Neural cell (in vitro differentiated cells): ENCODE measurements at regions not wholly inside any gene's neighbourhood (a gene's known extent, or its start where the extent isn't known, plus 50 kb on each side); places are given as distances from the start of the nearest gene placed in this dataset.

Experiments used
- H2AFZ ChIP-seq: fragments of 200-600, 300-800 bp; sonication (generic), shearing (Covaris generic); 2 replicates; pipeline ENCODE4 v1.6.0; 2014; ENCODE audit warnings: low read depth, mild to moderate bottlenecking, antibody characterized with exemption, low read length, moderate library complexity
- H3F3A ChIP-seq: fragments of 200-600 bp; shearing (Covaris generic); 2 replicates; pipeline ENCODE4 v1.6.1; 2016; ENCODE audit warnings: mild to moderate bottlenecking, moderate library complexity, mixed read lengths, antibody characterized with exemption, low read length; ENCODE audit not compliant: insufficient read depth, poor library complexity, severe bottlenecking
- H3K27ac ChIP-seq: fragments of 200-600, 300-800 bp; sonication (generic), shearing (Covaris generic); 2 replicates; pipeline ENCODE4 v1.5.1; 2014; ENCODE audit warnings: mild to moderate bottlenecking, low read length, moderate library complexity
- H3K27me3 ChIP-seq: fragments of 300-800, 200-600 bp; sonication (generic), shearing (Covaris generic); 2 replicates; pipeline ENCODE4 v1.6.0; 2014; ENCODE audit warnings: mild to moderate bottlenecking, low read depth, low read length, moderate library complexity; ENCODE audit not compliant: insufficient read depth
- H3K36me3 ChIP-seq: fragments of 300-800, 200-600 bp; sonication (generic), shearing (Covaris generic); 2 replicates; pipeline ENCODE4 v1.5.1; 2014; ENCODE audit warnings: mild to moderate bottlenecking, antibody characterized with exemption, low read length, moderate library complexity; ENCODE audit not compliant: insufficient read depth
- H3K4me2 ChIP-seq: fragments of 300-800, 200-600 bp; sonication (generic), shearing (Covaris generic); 2 replicates; pipeline ENCODE4 v1.6.0; 2014; ENCODE audit warnings: mild to moderate bottlenecking, low read length
- H3K4me3 ChIP-seq: fragments of 300-800, 200-600 bp; sonication (generic), shearing (Covaris generic); 2 replicates; pipeline ENCODE4 v1.5.1; 2014; ENCODE audit warnings: mild to moderate bottlenecking, low read length, moderate library complexity
- H3K79me2 ChIP-seq: fragments of 200-600 bp; shearing (Covaris generic); replicated peaks from 2 replicates; pipeline ENCODE4 v1.6.0; 2014; ENCODE audit warnings: mild to moderate bottlenecking, low read length, moderate library complexity; ENCODE audit not compliant: insufficient read depth
- H3K9ac ChIP-seq: fragments of 300-800, 200-600 bp; sonication (generic), shearing (Covaris generic); 2 replicates; pipeline ENCODE4 v1.6.1; 2016; ENCODE audit warnings: mild to moderate bottlenecking, low read length, mixed read lengths
- H3K9me2 ChIP-seq: fragments of 200-600 bp; shearing (Covaris generic); 2 replicates; pipeline ENCODE4 v1.6.1; 2016; ENCODE audit warnings: mild to moderate bottlenecking, low read length, mixed read lengths; ENCODE audit not compliant: insufficient read depth
- H3K9me3 ChIP-seq: fragments of 200-600, 300-800 bp; sonication (generic), shearing (Covaris generic); 2 replicates; pipeline ENCODE4 v1.6.1; 2016; ENCODE audit warnings: mild to moderate bottlenecking, mixed run types, low read length, moderate library complexity, mixed read lengths
- H4K20me1 ChIP-seq: fragments of 200-600 bp; shearing (Covaris generic); 2 replicates; pipeline ENCODE4 v1.6.1; 2016; ENCODE audit warnings: mild to moderate bottlenecking, mixed run types; ENCODE audit not compliant: insufficient read depth
- EP300 ChIP-seq: fragments of 450-650 bp; conservative IDR thresholded peaks from 2 replicates; pipeline ENCODE4 v1.6.1; 2014; ENCODE audit warnings: antibody characterized with exemption, mild to moderate bottlenecking, moderate library complexity; ENCODE audit not compliant: poor library complexity, severe bottlenecking
- EZH2 ChIP-seq: fragments of 200-600, 300-800 bp; shearing (Covaris generic), sonication (generic); IDR thresholded peaks from 2 replicates; pipeline ENCODE4 v1.6.1; 2014; ENCODE audit warnings: antibody characterized with exemption, low read length, borderline replicate concordance, mild to moderate bottlenecking; ENCODE audit not compliant: insufficient read depth, poor library complexity, severe bottlenecking
- MXI1 ChIP-seq: fragments of 450-650 bp; conservative IDR thresholded peaks from 2 replicates; pipeline ENCODE4 v1.6.1; 2014; ENCODE audit warnings: antibody characterized with exemption, mild to moderate bottlenecking; ENCODE audit not compliant: poor library complexity, severe bottlenecking
- POLR2AphosphoS5 ChIP-seq: IDR thresholded peaks from 2 replicates; pipeline ENCODE4 v1.6.1; 2012
- RAD21 ChIP-seq: fragments of 450-650 bp; conservative IDR thresholded peaks from 2 replicates; pipeline ENCODE4 v1.6.1; 2014; ENCODE audit warnings: antibody characterized with exemption, mild to moderate bottlenecking, moderate library complexity
- REST ChIP-seq: IDR thresholded peaks from 2 replicates; pipeline ENCODE4 v1.6.1; 2012; ENCODE audit warnings: borderline replicate concordance
- SMC3 ChIP-seq: fragments of 450-650 bp; conservative IDR thresholded peaks from 2 replicates; pipeline ENCODE4 v1.6.1; 2014; ENCODE audit warnings: antibody characterized with exemption, mild to moderate bottlenecking, moderate library complexity; ENCODE audit not compliant: poor library complexity
- TAF1 ChIP-seq: IDR thresholded peaks from 2 replicates; pipeline ENCODE4 v1.6.1; 2012; ENCODE audit warnings: low read depth
- TF ChIP-seq, protein P1 (sequence below): fragments of 450-650 bp; IDR thresholded peaks from 2 replicates; pipeline ENCODE4 v1.5.1; 2014; ENCODE audit warnings: antibody characterized with exemption, mild to moderate bottlenecking, moderate library complexity; ENCODE audit not compliant: poor library complexity, severe bottlenecking

DNA sequence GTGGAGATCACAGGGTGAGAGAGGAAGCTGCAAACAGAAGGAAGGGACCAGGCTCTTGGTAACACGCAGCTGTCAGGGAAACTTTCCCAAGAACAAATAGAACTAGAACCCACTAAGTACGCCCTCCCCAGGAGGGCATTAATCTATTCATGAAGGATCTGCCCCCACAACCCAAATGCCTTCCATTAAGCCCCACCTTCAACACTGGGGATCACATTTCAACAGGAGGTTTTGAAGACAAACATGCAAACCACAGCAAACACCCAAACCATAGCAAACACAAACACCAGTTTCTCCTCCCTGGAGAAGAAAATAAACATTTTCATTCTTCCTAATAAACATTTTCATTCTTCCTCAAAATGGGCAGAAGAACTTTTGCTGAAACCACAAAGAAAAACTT lies 329.6 kb downstream of the EFNB2 start:
- H3K36me3 ChIP-seq: no peaks in the 10 kb centered on the region
- TF ChIP-seq RAD21: no peak
- no peak for TF ChIP-seq SMC3
- no peak for TF ChIP-seq EP300
- no peaks in the 10 kb centered on the region for H3K9me3 ChIP-seq
- no peaks in the 10 kb centered on the region for H3K9me2 ChIP-seq
- H3K27me3 ChIP-seq: no peaks in the 10 kb centered on the region
- no peaks in the 10 kb centered on the region for H3K79me2 ChIP-seq
- H3K4me2 ChIP-seq: no peak overlapping the region
- no peaks in the 10 kb centered on the region for H3F3A ChIP-seq
- no peak overlapping the region for H2AFZ ChIP-seq
- H3K27ac ChIP-seq: no peak overlapping the region
- H3K9ac ChIP-seq: no peak overlapping the region
- no peaks in the 10 kb centered on the region for H4K20me1 ChIP-seq
- H3K4me3 ChIP-seq: no peak overlapping the region

- H3K27ac ChIP-seq: no peak overlapping the region
- no peaks in the 10 kb centered on the region for H3K27me3 ChIP-seq
- TF ChIP-seq EZH2 (no peak), TAF1 (no peak)
- TF ChIP-seq, protein P1, sequence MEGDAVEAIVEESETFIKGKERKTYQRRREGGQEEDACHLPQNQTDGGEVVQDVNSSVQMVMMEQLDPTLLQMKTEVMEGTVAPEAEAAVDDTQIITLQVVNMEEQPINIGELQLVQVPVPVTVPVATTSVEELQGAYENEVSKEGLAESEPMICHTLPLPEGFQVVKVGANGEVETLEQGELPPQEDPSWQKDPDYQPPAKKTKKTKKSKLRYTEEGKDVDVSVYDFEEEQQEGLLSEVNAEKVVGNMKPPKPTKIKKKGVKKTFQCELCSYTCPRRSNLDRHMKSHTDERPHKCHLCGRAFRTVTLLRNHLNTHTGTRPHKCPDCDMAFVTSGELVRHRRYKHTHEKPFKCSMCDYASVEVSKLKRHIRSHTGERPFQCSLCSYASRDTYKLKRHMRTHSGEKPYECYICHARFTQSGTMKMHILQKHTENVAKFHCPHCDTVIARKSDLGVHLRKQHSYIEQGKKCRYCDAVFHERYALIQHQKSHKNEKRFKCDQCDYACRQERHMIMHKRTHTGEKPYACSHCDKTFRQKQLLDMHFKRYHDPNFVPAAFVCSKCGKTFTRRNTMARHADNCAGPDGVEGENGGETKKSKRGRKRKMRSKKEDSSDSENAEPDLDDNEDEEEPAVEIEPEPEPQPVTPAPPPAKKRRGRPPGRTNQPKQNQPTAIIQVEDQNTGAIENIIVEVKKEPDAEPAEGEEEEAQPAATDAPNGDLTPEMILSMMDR: no peak
- no peaks in the 10 kb centered on the region for H3K36me3 ChIP-seq
- H2AFZ ChIP-seq: no peak overlapping the region
- H3K9me2 ChIP-seq: no peaks in the 10 kb centered on the region
- H3K4me2 ChIP-seq: no peak overlapping the region
- H3F3A ChIP-seq: no peaks in the 10 kb centered on the region
- H3K9ac ChIP-seq: no peak overlapping the region
- H3K79me2 ChIP-seq: no peaks in the 10 kb centered on the region
- H3K4me3 ChIP-seq: no peak overlapping the region
- no peaks in the 10 kb centered on the region for H4K20me1 ChIP-seq
- no peaks in the 10 kb centered on the region for H3K9me3 ChIP-seq
Observed at GRCh38 chr13:106197496-106197895, 338.0 kb downstream of the EFNB2 start.

- TF ChIP-seq POLR2AphosphoS5 (no peak), MXI1 (no peak), EP300 (no peak), SMC3 (no peak), TAF1 (no peak), EZH2 (no peak), REST (no peak), RAD21 (no peak)
- TF ChIP-seq, protein P1: no peak
- Histone ChIP-seq H3K9me3 (no peaks in the 10 kb centered on the region), H3K27me3 (no peaks in the 10 kb centered on the region)
Observed at GRCh38 chr13:106187501-106188095, 347.9 kb downstream of the EFNB2 start.

More at GRCh38 chr13:106187501-106188095, 347.9 kb downstream of the EFNB2 start:
- no peak overlapping the region for H2AFZ ChIP-seq
- H3F3A ChIP-seq: no peaks in the 10 kb centered on the region
- H3K36me3 ChIP-seq: no peaks in the 10 kb centered on the region
- no peaks in the 10 kb centered on the region for H3K9me2 ChIP-seq
- no peak overlapping the region for H3K9ac ChIP-seq
- no peaks in the 10 kb centered on the region for H3K79me2 ChIP-seq
- no peak overlapping the region for H3K4me3 ChIP-seq
- no peaks in the 10 kb centered on the region for H4K20me1 ChIP-seq
- no peak overlapping the region for H3K4me2 ChIP-seq
- H3K27ac ChIP-seq: no peak overlapping the region
